GM12801 (cell line): ENCODE measurements at regions not wholly inside any gene's neighbourhood (a gene's known extent, or its start where the extent isn't known, plus 50 kb on each side); places are given as distances from the start of the nearest gene placed in this dataset.

Experiments
- CTCF ChIP-seq: IDR thresholded peaks from one replicate; pipeline ENCODE4 v1.5.1; 2011; ENCODE audit warnings: control low read depth; ENCODE audit not compliant: insufficient read length; ENCODE audit errors: extremely low read depth

- no peak for TF ChIP-seq CTCF
These were observed 820.8 kb downstream of the MAT2B start for GRCh38 chr5:164326219-164326618.

GRCh38 chr5:164332349-164333196 lies 827.2 kb downstream of the MAT2B start:
- TF ChIP-seq CTCF = no peak

GRCh38 chr5:164335837-164336236 lies 830.4 kb downstream of the MAT2B start:
- TF ChIP-seq CTCF = no peak

GRCh38 chr5:164336276-164336675 lies 830.9 kb downstream of the MAT2B start:
- TF ChIP-seq CTCF = no peak

- TF ChIP-seq CTCF = no peak
These were observed 831.5 kb downstream of the MAT2B start for GRCh38 chr5:164336906-164337305.

GRCh38 chr5:164341056-164341619 lies 835.7 kb downstream of the MAT2B start:
- TF ChIP-seq CTCF = no peak

- TF ChIP-seq CTCF = no peak
These were observed 839.9 kb downstream of the MAT2B start for GRCh38 chr5:164345173-164345849.
